Erythroblast (primary cell): ENCODE measurements at regions not wholly inside any gene's neighbourhood (a gene's known extent, or its start where the extent isn't known, plus 50 kb on each side); places are given as distances from the start of the nearest gene placed in this dataset.
A peak's percentile ranks its signal among the peaks of the same experiment; 100 is the strongest.

Experiments
- DNase-seq, 2 experiments: peaks; one replicate each; lab custom pipeline; 2025; lab: John Stamatoyannopoulos, UW
- GATA1 ChIP-seq: IDR thresholded peaks from 2 replicates; pipeline ENCODE4 v1.6.1; 2011; ENCODE audit warnings: low read depth, mild to moderate bottlenecking, control low read depth, low read length, moderate library complexity
- POLR2A ChIP-seq: IDR thresholded peaks from 2 replicates; pipeline ENCODE4 v1.6.1; 2011; ENCODE audit warnings: mild to moderate bottlenecking, low read length

GRCh38 chr1:231108516-231109302, 53.1 kb upstream of the TRIM67 start:
- DNase-seq = no peak
- TF ChIP-seq POLR2A = no peak
- TF ChIP-seq GATA1 = no peak

DNA sequence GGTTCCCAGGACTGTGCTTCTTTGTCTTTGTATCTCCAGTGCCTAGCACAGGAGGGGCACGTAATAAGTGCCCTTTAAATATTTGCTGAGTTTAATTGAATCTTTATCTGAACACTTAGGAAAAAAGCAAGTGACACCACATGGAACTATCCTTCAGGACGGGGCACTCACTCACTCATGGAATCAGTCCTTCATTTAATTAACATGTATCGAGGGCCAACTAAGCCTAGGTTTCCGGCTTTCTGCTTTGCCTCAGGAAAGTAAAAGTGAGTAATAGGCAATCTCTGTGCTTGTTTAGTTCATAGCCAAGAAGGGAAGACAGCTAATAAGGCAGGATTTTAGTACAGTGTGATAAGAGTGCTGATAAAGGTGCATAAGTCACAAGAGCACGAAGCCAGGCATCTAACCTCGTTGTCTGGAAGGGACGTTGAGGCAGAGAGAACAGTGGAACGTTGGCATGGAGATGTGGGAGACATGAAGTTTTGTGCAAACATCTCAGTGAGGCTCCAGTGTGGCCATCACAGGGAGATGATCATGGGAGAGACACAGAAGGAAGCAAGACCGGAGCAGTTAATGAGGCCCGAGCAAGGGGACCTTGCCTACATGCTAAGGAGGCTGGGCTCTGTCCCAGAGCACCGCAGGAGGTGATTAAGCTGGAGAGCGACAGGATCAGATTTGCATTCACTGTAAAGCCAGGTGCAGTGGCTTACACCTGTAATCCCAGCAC, 54.1 kb upstream of the TRIM67 start:
- TF ChIP-seq POLR2A (no peak), GATA1 (no peak)
- DNase-seq = no peak

DNA sequence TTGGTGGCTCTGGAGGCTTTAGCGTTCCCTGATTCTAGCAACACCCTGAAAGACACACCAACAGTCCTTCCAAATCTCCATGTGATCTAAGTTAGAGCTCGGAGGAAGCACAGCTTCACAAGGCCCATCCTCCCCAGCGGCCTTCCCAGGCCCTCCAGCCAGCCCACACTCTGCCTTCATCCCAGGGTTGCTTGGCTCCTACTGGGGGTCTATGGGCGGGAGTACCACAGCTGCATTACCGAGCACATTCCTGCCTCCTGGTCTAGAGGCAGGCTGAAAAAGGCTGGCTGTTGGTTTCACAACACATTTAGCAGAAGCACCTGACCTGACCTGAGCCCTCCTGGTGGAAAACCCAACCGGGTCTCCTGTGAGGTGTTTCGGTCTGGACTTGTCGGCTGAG, 54.7 kb upstream of the TRIM67 start:
- DNase-seq = no peak
- TF ChIP-seq POLR2A = no peak
- no peak for TF ChIP-seq GATA1

- no peak for DNase-seq
- TF ChIP-seq POLR2A (no peak), GATA1 (no peak)
Measured at GRCh38 chr1:231106347-231106746, 55.5 kb upstream of the TRIM67 start.

DNA sequence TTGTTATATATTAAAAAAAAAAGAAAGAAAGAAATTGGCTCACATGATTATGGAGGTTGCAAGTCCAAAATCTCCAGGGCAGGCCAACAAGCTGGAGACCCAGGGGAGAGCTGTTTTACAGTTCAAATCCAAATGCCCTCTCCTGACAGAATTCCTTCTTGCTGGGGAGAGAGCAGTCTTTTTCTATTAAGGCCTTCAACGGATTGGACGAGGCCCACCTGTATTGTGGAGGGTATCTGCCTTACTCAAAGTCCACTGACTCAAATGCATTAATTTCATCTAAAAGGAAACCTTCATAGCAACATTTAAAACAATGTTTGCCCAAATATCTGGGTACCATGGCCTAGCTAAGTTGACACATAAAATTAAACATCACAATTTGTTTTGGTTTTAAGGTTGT, 56.9 kb upstream of the TRIM67 start:
- no peak for DNase-seq
- TF ChIP-seq GATA1 (no peak), POLR2A (no peak)

- TF ChIP-seq POLR2A (no peak), GATA1 (no peak)
Measured at GRCh38 chr1:231103961-231104360, 57.9 kb upstream of the TRIM67 start.

DNA sequence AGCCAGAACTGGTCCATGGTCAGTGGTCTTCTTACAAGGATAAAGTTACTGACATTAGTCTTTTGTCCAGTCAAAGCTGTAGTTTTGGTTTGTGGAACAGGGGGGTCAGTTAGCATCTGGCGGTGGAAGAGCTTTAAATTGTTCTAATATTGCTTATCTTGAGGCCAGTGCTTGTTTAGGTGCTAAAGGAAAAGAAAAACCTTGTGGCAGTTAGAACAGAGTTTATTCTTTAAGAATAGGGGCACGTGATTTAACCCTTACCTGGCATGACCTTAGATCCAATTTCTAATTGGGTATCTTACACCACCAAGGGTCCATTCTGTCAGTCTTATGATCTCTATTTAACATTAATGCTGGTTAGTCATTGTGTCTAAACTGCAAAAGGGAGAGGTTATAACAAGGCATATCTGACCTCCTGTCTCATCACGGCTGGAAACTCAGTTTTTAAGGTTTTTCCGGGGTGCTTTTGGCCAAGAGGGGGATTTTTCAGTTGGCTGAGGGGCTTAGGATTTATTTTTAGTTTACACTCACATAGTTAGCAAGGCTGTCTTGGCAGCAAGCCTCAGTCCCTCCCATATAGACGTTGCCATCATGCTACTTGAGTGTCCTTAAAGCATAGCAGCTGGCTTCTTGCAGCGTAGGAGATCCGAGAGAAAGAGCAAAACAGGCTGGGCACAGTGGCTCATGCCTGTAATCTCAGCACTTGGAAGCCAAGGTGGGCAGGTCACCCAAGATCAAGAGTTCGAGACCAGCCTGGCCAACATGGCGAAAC, 60.1 kb upstream of the FAM89A start:
- no peak for DNase-seq

More at GRCh38 chr1:231103961-231104360, 57.9 kb upstream of the TRIM67 start:
- no peak for DNase-seq

GRCh38 chr1:231099311-231099710, 59.3 kb upstream of the FAM89A start:
- TF ChIP-seq POLR2A (no peak), GATA1 (no peak)

More for the DNA sequence above, 60.1 kb upstream of the FAM89A start:
- TF ChIP-seq GATA1 (no peak), POLR2A (no peak)

GRCh38 chr1:231095595-231095994, 55.5 kb upstream of the FAM89A start:
- TF ChIP-seq GATA1 (no peak), POLR2A (no peak)

More at GRCh38 chr1:231099311-231099710, 59.3 kb upstream of the FAM89A start:
- no peak for DNase-seq

DNA sequence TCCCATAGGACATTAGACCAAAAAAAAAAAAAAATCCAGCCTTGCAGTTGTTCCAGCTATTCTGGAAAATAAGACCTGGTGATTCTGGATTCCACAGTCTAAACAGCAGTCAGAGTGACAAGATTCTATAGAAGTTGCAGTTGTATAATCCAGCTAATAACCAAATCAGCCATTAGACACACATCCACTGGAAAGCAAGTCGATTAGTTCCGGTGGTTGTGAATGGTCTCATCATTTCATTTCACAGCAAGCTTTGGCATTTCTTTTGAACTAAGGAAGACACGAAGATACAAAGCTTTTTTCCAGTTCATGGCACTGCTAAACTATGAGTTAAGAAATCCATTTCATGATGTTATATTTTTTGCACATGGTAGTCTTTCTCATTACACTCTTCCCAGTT, 54.4 kb upstream of the FAM89A start:
- TF ChIP-seq GATA1 = no peak
- TF ChIP-seq POLR2A = no peak
- DNase-seq = no peak

More at GRCh38 chr1:231095595-231095994, 55.5 kb upstream of the FAM89A start:
- DNase-seq = no peak

DNA sequence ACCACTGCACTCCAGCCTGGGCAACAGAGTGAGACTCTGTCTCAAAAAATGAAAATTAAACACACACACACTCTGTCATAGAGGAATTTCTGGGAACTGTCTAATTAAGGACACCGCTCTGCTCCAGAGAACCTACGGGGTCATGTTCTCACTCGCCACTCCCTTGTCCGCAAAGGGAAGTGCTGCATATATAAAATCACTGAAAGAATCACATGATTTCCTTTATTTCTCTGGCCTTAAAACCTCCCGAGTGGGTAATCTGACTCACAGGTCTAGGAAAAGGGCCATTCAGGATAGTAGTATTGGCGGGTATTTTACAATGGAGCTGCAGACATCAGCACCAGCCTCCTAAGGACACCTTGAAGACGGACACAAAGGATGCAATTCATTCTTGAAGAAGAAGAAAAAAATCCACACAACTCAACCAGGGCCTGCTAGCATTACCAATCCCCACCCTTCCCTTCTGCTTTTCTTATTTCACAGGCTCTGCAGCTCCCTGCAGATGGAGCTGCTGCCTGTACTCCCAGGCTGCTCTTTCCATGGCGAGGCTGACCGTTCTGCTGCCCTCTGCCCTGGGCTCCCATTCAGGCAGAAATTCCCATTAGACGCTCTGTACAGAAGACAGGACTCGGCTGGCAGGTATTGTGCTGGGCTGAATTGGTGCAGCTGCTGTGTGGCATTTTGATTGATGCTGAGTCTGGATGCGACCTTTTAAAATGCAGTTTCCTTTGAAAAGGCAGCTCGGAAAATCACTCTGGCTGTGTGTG, 53.3 kb upstream of the FAM89A start:
- DNase-seq = no peak
- no peak for TF ChIP-seq POLR2A
- TF ChIP-seq GATA1 = no peak

- no peak for DNase-seq
- TF ChIP-seq GATA1 (no peak), POLR2A (no peak)
Measured at GRCh38 chr1:231092380-231092779, 52.3 kb upstream of the FAM89A start.

GRCh38 chr1:231091831-231092301, 51.8 kb upstream of the FAM89A start:
- TF ChIP-seq GATA1 (no peak), POLR2A (no peak)
- DNase-seq = peak; percentile 75 to 80
